OCI-LY1 (cell line): ENCODE measurements at regions not wholly inside any gene's neighbourhood (a gene's known extent, or its start where the extent isn't known, plus 50 kb on each side); places are given as distances from the start of the nearest gene placed in this dataset.

Experiments used
- H2AFZ ChIP-seq: fragments of 200-600 bp; sonication (generic), shearing (Covaris generic); 2 replicates; pipeline ENCODE4 v1.6.0; 2014; ENCODE audit warnings: antibody characterized with exemption, mild to moderate bottlenecking, low read length
- H3F3A ChIP-seq: fragments of 200-600 bp; sonication (generic), shearing (Covaris generic); 2 replicates; pipeline ENCODE4 v1.6.0; 2014; ENCODE audit warnings: mild to moderate bottlenecking, antibody characterized with exemption, low read length, moderate library complexity; ENCODE audit not compliant: insufficient read depth
- H3K27ac ChIP-seq: fragments of 200-600 bp; sonication (generic); 2 replicates; pipeline ENCODE4 v1.5.1; 2014; ENCODE audit warnings: low read length, mixed run types, mild to moderate bottlenecking, low read depth; ENCODE audit not compliant: poor library complexity, severe bottlenecking
- H3K27me3 ChIP-seq: fragments of 200-600 bp; sonication (generic); 2 replicates; pipeline ENCODE4 v1.6.0; 2014; ENCODE audit warnings: antibody characterized with exemption, mild to moderate bottlenecking, low read length, moderate library complexity; ENCODE audit not compliant: insufficient read depth
- H3K36me3 ChIP-seq: fragments of 200-600 bp; sonication (generic); 2 replicates; pipeline ENCODE4 v1.6.1; 2014; ENCODE audit warnings: mild to moderate bottlenecking, antibody characterized with exemption, low read length, moderate library complexity, mixed read lengths; ENCODE audit not compliant: insufficient read depth
- H3K4me1 ChIP-seq: fragments of 200-600 bp; sonication (generic); 2 replicates; pipeline ENCODE4 v1.5.1; 2014; ENCODE audit warnings: mild to moderate bottlenecking, low read length, moderate library complexity; ENCODE audit not compliant: insufficient read depth, severe bottlenecking
- H3K4me2 ChIP-seq: fragments of 200-600 bp; sonication (generic), shearing (Covaris generic); 2 replicates; pipeline ENCODE4 v1.6.1; 2014; ENCODE audit warnings: low read length
- H3K4me3 ChIP-seq: fragments of 200-600 bp; sonication (generic); 2 replicates; pipeline ENCODE4 v1.5.1; 2014; ENCODE audit warnings: low read length, low read depth, mild to moderate bottlenecking, mixed read lengths; ENCODE audit not compliant: poor library complexity, severe bottlenecking
- H3K79me2 ChIP-seq: fragments of 200-600 bp; shearing (Covaris generic); 2 replicates; pipeline ENCODE4 v1.6.1; 2016; ENCODE audit warnings: mixed run types, low read length, mixed read lengths; ENCODE audit not compliant: insufficient read depth
- H3K9ac ChIP-seq: fragments of 200-600 bp; sonication (generic), shearing (Covaris generic); 2 replicates; pipeline ENCODE4 v1.6.1; 2014; ENCODE audit warnings: mild to moderate bottlenecking, low read length, mixed read lengths
- H3K9me2 ChIP-seq: fragments of 200-600 bp; sonication (generic), shearing (Covaris generic); 2 replicates; pipeline ENCODE4 v1.6.1; 2014; ENCODE audit warnings: low read depth, mild to moderate bottlenecking, low read length, mixed read lengths
- H3K9me3 ChIP-seq: fragments of 200-600 bp; shearing (Covaris generic); 2 replicates; pipeline ENCODE4 v1.6.1; 2014; ENCODE audit warnings: low read length, mixed read lengths
- H4K20me1 ChIP-seq: fragments of 200-600 bp; sonication (generic), shearing (Covaris generic); 2 replicates; pipeline ENCODE4 v1.6.0; 2016; ENCODE audit warnings: mild to moderate bottlenecking, low read length; ENCODE audit not compliant: insufficient read depth
- CTCF ChIP-seq: fragments of 200-600 bp; sonication (generic), shearing (Covaris generic); IDR thresholded peaks from 2 replicates; pipeline ENCODE4 v1.5.1; 2017; ENCODE audit warnings: mild to moderate bottlenecking, antibody characterized with exemption, low read length, moderate library complexity, mixed read lengths
- EZH2 ChIP-seq: fragments of 200-600 bp; sonication (generic), shearing (Covaris generic); IDR thresholded peaks from 2 replicates; pipeline ENCODE4 v1.8.0; 2017; ENCODE audit warnings: borderline replicate concordance, mixed run types, mild to moderate bottlenecking, antibody characterized with exemption, low read length, moderate library complexity, mixed read lengths

DNA sequence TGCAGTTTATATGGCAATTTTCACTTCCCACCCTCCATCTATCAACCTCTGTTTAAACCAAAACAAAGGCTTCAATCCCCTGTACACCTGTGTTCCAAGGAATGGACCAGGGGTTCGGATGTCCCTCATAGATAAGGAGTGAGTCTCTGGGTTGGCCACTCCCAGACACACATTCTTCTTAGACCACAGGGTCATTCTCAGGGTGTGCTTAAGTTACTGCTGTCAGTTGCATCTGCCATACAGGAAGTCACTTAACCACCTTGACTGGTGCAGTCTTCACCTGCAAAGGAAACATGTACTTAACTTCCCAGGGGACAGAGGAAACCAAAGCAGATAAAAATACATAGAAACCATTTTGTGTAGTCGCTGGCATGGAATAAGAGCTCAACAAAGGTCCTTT is 151.0 kb upstream of the NDUFV2 start:
- peaks cover 32% of the 10 kb centered on the region for H3K4me1 ChIP-seq
- no peaks in the 10 kb centered on the region for H3F3A ChIP-seq
- peak overlapping the region; percentile 13 for H3K27ac ChIP-seq
- no peaks in the 10 kb centered on the region for H3K79me2 ChIP-seq
- H3K9me2 ChIP-seq: no peaks in the 10 kb centered on the region
- no peak overlapping the region for H3K9ac ChIP-seq
- H3K27me3 ChIP-seq: 0 out of 2 replicates have a peak, but pooled peaks cover 1% of the 10 kb centered on the region
- H3K4me2 ChIP-seq: peak overlapping the region; percentile 30
- peak overlapping the region; percentile 7 for H3K4me3 ChIP-seq
- TF ChIP-seq EZH2: no peak
- TF ChIP-seq CTCF: no peak
- H2AFZ ChIP-seq: no peak overlapping the region; the same call in none of the 2 replicates
- H4K20me1 ChIP-seq: no peaks in the 10 kb centered on the region
- peaks cover 4% of the 10 kb centered on the region; the same call in 1 of the 2 replicates for H3K36me3 ChIP-seq
- peaks cover 10% of the 10 kb centered on the region for H3K9me3 ChIP-seq

GRCh38 chr18:8952174-8952573 is 150.3 kb upstream of the NDUFV2 start:
- H3K9me2 ChIP-seq: no peaks in the 10 kb centered on the region
- no peaks in the 10 kb centered on the region for H3F3A ChIP-seq
- peaks cover 4% of the 10 kb centered on the region; the same call in 1 of the 2 replicates for H3K36me3 ChIP-seq
- H3K4me1 ChIP-seq: peaks cover 32% of the 10 kb centered on the region
- H3K9ac ChIP-seq: no peak overlapping the region
- H3K79me2 ChIP-seq: no peaks in the 10 kb centered on the region
- H4K20me1 ChIP-seq: no peaks in the 10 kb centered on the region
- no peak for TF ChIP-seq CTCF
- TF ChIP-seq EZH2: no peak
- 0 out of 2 replicates have a peak, but pooled peaks cover 4% of the 10 kb centered on the region for H3K27me3 ChIP-seq
- H3K4me3 ChIP-seq: peak overlapping the region; percentile 7
- H3K9me3 ChIP-seq: peaks cover 8% of the 10 kb centered on the region
- peak overlapping the region; percentile 13 for H3K27ac ChIP-seq
- no peak overlapping the region; the same call in 1 of the 2 replicates for H2AFZ ChIP-seq
- peak overlapping the region; percentile 30; the same call in 1 of the 2 replicates for H3K4me2 ChIP-seq

DNA sequence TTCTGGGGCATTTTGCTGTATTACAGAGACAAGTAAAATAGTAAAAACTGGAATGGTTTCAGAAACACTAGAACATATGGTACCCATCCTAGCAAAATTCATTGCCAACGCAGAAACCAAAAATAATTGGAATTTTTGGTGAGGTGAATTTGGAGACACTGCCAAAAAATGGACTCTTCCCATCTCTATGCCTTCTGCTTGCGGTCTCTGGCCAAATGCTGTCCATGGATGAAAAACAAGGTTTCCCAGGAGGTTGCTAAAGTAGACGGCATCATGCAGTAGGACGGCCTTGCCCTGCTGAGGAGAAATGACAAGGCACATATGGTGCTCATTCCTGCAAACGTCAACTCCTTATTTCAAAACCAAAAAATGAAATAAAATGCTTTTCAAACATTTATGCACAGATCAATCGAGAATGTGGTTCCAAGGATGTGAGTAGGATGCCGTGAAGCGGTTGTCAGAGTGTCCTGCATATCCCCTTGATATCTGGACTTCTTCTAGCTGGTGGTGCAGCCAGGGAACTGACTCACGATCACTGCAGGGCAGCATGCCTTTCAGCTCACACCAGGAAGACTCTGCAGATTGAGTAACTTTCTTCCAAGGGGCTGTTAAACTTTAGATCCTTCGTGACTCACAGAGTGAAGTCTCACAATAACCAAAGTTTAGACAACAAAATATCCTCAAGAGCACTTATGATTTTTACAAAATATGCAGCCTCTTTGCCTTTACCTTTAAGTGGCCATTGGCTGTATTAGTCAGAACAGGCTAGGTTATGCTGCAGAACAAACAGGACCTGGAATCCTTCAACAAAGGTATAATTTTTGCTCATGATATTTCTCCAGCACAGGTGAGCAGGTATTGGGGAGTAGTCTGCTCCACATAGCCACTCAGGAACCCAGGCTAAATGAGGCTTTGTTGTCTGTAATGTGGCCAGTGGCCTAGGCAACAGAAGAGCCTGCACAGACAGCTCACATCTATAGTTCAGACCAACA is 149.4 kb upstream of the NDUFV2 start:
- Histone ChIP-seq H3K4me3 (no peak overlapping the region), H3K9ac (no peak overlapping the region), H4K20me1 (no peaks in the 10 kb centered on the region), H3K4me1 (peaks cover 32% of the 10 kb centered on the region), H2AFZ (no peak overlapping the region), H3K9me3 (peaks cover 8% of the 10 kb centered on the region), H3K79me2 (no peaks in the 10 kb centered on the region), H3K27ac (no peak overlapping the region), H3K27me3 (0 out of 2 replicates have a peak, but pooled peaks cover 4% of the 10 kb centered on the region), H3K9me2 (no peaks in the 10 kb centered on the region), H3K36me3 (peaks cover 4% of the 10 kb centered on the region; the same call in 1 of the 2 replicates), H3F3A (no peaks in the 10 kb centered on the region), H3K4me2 (no peak overlapping the region)
- no peak for TF ChIP-seq CTCF
- TF ChIP-seq EZH2: no peak
